ENCODE measurements at regions not wholly inside any gene's neighbourhood (a gene's known extent, or its start where the extent isn't known, plus 50 kb on each side); places are given as distances from the start of the nearest gene placed in this dataset.

- DNase-seq (ENCODE audit: low spot score) = no peak
These were observed 345.0 kb downstream of the FOXG1 start for GRCh38 chr14:29111554-29111953.

GRCh38 chr14:29123017-29123416 is 356.4 kb downstream of the FOXG1 start:
- no peak for DNase-seq (ENCODE audit: low spot score)

GRCh38 chr14:29126361-29126760 is 359.8 kb downstream of the FOXG1 start:
- DNase-seq (ENCODE audit: low spot score) = no peak

- DNase-seq (ENCODE audit: low spot score) = no peak
These were observed 360.3 kb downstream of the FOXG1 start for GRCh38 chr14:29126865-29127264.

- DNase-seq (ENCODE audit: low spot score) = no peak
These were observed 373.4 kb downstream of the FOXG1 start for GRCh38 chr14:29140016-29140415.

GRCh38 chr14:29144621-29145020 is 378.0 kb downstream of the FOXG1 start:
- DNase-seq (ENCODE audit: low spot score) = no peak

GRCh38 chr14:29148221-29148620 is 381.6 kb downstream of the FOXG1 start:
- no peak for DNase-seq (ENCODE audit: low spot score)

GRCh38 chr14:29149798-29150197 is 383.2 kb downstream of the FOXG1 start:
- no peak for DNase-seq (ENCODE audit: low spot score)

GRCh38 chr14:29150659-29151058 is 384.1 kb downstream of the FOXG1 start:
- DNase-seq (ENCODE audit: low spot score) = no peak

- DNase-seq (ENCODE audit: low spot score) = no peak
These were observed 389.5 kb downstream of the FOXG1 start for GRCh38 chr14:29156096-29156495.

GRCh38 chr14:29161593-29161992 is 395.0 kb downstream of the FOXG1 start:
- no peak for DNase-seq (ENCODE audit: low spot score)

GRCh38 chr14:29163109-29163508 is 396.5 kb downstream of the FOXG1 start:
- DNase-seq (ENCODE audit: low spot score) = no peak

GRCh38 chr14:29165431-29165830 is 398.8 kb downstream of the FOXG1 start:
- no peak for DNase-seq (ENCODE audit: low spot score)

- no peak for DNase-seq (ENCODE audit: low spot score)
These were observed 399.9 kb downstream of the FOXG1 start for GRCh38 chr14:29166507-29166906.

GRCh38 chr14:29168149-29168548 is 401.6 kb downstream of the FOXG1 start:
- DNase-seq (ENCODE audit: low spot score) = no peak

GRCh38 chr14:29169408-29169807 is 402.8 kb downstream of the FOXG1 start:
- DNase-seq (ENCODE audit: low spot score) = no peak

- DNase-seq (ENCODE audit: low spot score) = no peak
These were observed 409.1 kb downstream of the FOXG1 start for GRCh38 chr14:29175706-29176105.

- DNase-seq (ENCODE audit: low spot score) = no peak
These were observed 410.3 kb downstream of the FOXG1 start for GRCh38 chr14:29176876-29177275.

- no peak for DNase-seq (ENCODE audit: low spot score)
These were observed 412.4 kb downstream of the FOXG1 start for GRCh38 chr14:29178971-29179370.

GRCh38 chr14:29191092-29191491 is 424.5 kb downstream of the FOXG1 start:
- DNase-seq (ENCODE audit: low spot score) = no peak

GRCh38 chr14:29197557-29197956 is 431.0 kb downstream of the FOXG1 start:
- no peak for DNase-seq (ENCODE audit: low spot score)

GRCh38 chr14:29205658-29206057 is 439.1 kb downstream of the FOXG1 start:
- DNase-seq (ENCODE audit: low spot score) = no peak

- no peak for DNase-seq (ENCODE audit: low spot score)
These were observed 449.3 kb downstream of the FOXG1 start for GRCh38 chr14:29215853-29216252.

- no peak for DNase-seq (ENCODE audit: low spot score)
These were observed 450.0 kb downstream of the FOXG1 start for GRCh38 chr14:29216268-29217232.

All from mucosa of gallbladder (tissue), 1 donor.